PC-9 (cell line): ENCODE measurements at regions not wholly inside any gene's neighbourhood (a gene's known extent, or its start where the extent isn't known, plus 50 kb on each side); places are given as distances from the start of the nearest gene placed in this dataset.

Experiments used
- CTCF ChIP-seq: fragments of 200-600 bp; sonication (generic); conservative IDR thresholded peaks from 2 replicates; pipeline ENCODE4 v1.6.1; 2017; ENCODE audit warnings: mixed run types, antibody characterized with exemption, mild to moderate bottlenecking, moderate library complexity
- EZH2 ChIP-seq: fragments of 200-600 bp; sonication (generic); IDR thresholded peaks from 2 replicates; pipeline ENCODE4 v1.8.0; 2017; ENCODE audit warnings: antibody characterized with exemption, low read depth

DNA sequence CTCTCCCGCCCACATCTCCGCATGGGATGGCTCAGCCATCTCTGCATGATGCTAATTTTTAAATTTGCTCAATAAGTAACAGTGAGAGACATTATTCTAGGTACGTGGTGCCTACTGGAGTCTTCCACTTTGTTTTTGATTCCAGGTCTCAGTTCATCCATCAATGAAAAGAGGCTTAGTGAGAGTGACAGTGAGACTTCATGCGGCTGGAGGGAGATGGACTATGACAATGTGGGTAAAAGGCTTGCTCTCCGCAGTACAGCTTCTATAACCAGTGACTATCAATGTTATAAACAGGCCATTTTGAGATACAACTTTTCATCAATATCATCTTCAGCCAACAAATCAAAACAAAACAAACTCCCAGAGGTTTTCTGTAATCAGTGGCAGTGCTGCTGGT is 563.4 kb upstream of the MKI67 start:
- TF ChIP-seq CTCF (no peak), EZH2 (no peak)
